Liver (tissue), 8 donors: ENCODE measurements at regions not wholly inside any gene's neighbourhood (a gene's known extent, or its start where the extent isn't known, plus 50 kb on each side); places are given as distances from the start of the nearest gene placed in this dataset.

ENCODE experiments used
- DNase-seq: peaks from one replicate; pipeline ENCODE4 v3.0.0-alpha.2; 2017; ENCODE audit warnings: low spot score
- H3K27ac ChIP-seq, 2 donors: one replicate each; pipeline ENCODE4 v1.7.0; 2013; ENCODE audit warnings: inconsistent platforms in 2 of 2, low read length in 2 of 2, control low read depth in 1 of 2, low read depth in 1 of 2, mild to moderate bottlenecking in 1 of 2
- H3K27me3 ChIP-seq, 4 donors: one replicate each; pipeline versions ENCODE4 v1.6.1 to v1.7.0; 2013; ENCODE audit warnings: low read length in 3 of 4, inconsistent platforms in 1 of 4, mild to moderate bottlenecking in 1 of 4, moderate library complexity in 1 of 4; ENCODE audit not compliant: control insufficient read depth in 4 of 4, insufficient read depth in 4 of 4
- H3K36me3 ChIP-seq, 4 donors: one replicate each; pipeline versions ENCODE4 v1.6.1 to v1.7.0; 2013; ENCODE audit warnings: low read length in 3 of 4, mild to moderate bottlenecking in 3 of 4, low read depth in 1 of 4, moderate library complexity in 1 of 4; ENCODE audit not compliant: control insufficient read depth in 4 of 4, insufficient read depth in 3 of 4
- H3K4me1 ChIP-seq, 4 donors: one replicate each; pipeline versions ENCODE4 v1.6.1 to v1.7.0; 2013; ENCODE audit warnings: low read length in 3 of 4, mild to moderate bottlenecking in 3 of 4, moderate library complexity in 1 of 4; ENCODE audit not compliant: control insufficient read depth in 4 of 4, insufficient read depth in 4 of 4
- H3K4me3 ChIP-seq, 3 donors: one replicate each; pipeline versions ENCODE4 v1.6.1 to v1.7.0; 2013; ENCODE audit warnings: low read length in 3 of 3, control low read depth in 1 of 3, low read depth in 1 of 3, mild to moderate bottlenecking in 1 of 3
- H3K9ac ChIP-seq, 2 donors: one replicate each; pipeline ENCODE4 v1.7.0; 2013; ENCODE audit warnings: low read length in 2 of 2, mild to moderate bottlenecking in 2 of 2, moderate library complexity in 2 of 2, control low read depth in 1 of 2, low read depth in 1 of 2
- H3K9me3 ChIP-seq, 4 donors: one replicate each; pipeline versions ENCODE4 v1.6.1 to v1.7.0; 2013; ENCODE audit warnings: low read length in 3 of 4; ENCODE audit not compliant: control insufficient read depth in 4 of 4
- EGR1 ChIP-seq, 2 donors: IDR thresholded peaks; 2 replicates each; pipeline ENCODE4 v1.6.1; 2016 to 2018; ENCODE audit warnings: antibody characterized with exemption in 2 of 2, low read depth in 2 of 2
- FOXA2 ChIP-seq: IDR thresholded peaks from 2 replicates; pipeline ENCODE4 v1.6.1; 2016; ENCODE audit warnings: antibody characterized with exemption
- GABPA ChIP-seq, 2 donors: IDR thresholded peaks in 1 of 2; conservative IDR thresholded peaks in 1 of 2; 2 replicates each; pipeline ENCODE4 v1.6.1; 2016; ENCODE audit warnings: antibody characterized with exemption in 2 of 2, mild to moderate bottlenecking in 1 of 2, moderate library complexity in 1 of 2
- HNF4A ChIP-seq, 2 donors: conservative IDR thresholded peaks; 2 replicates each; pipeline ENCODE4 v1.6.1; 2016; ENCODE audit warnings: antibody characterized with exemption in 2 of 2, mild to moderate bottlenecking in 2 of 2
- HNF4G ChIP-seq: IDR thresholded peaks from 2 replicates; pipeline ENCODE4 v1.6.1; 2016; ENCODE audit warnings: antibody characterized with exemption
- NR2F2 ChIP-seq: IDR thresholded peaks from 2 replicates; pipeline ENCODE4 v1.6.1; 2016; ENCODE audit warnings: antibody characterized with exemption
- RAD21 ChIP-seq, 2 donors: IDR thresholded peaks; 2 replicates each; pipeline ENCODE4 v1.6.1; 2016; ENCODE audit warnings: antibody characterized with exemption in 2 of 2, mild to moderate bottlenecking in 2 of 2
- RXRA ChIP-seq, 2 donors: IDR thresholded peaks; 2 replicates each; pipeline ENCODE4 v1.6.1; 2017 to 2018; ENCODE audit warnings: antibody characterized with exemption in 2 of 2, mild to moderate bottlenecking in 1 of 2
- SP1 ChIP-seq: IDR thresholded peaks from 2 replicates; pipeline ENCODE4 v1.6.1; 2018; ENCODE audit warnings: antibody characterized with exemption, mild to moderate bottlenecking
- YY1 ChIP-seq: IDR thresholded peaks from 2 replicates; pipeline ENCODE4 v1.6.1; 2016; ENCODE audit warnings: antibody characterized with exemption, mild to moderate bottlenecking
- WGBS: extraction: QIAGEN DNeasy Blood & Tissue Kit; methylation state at CpG from one replicate; pipeline ENCODE4 v1.1.7; 2013; 5-methylcytosine and 5-hydroxymethylcytosine counted together
- TF ChIP-seq, protein P1 (sequence below): IDR thresholded peaks from 2 replicates; pipeline ENCODE4 v1.6.1; 2016; ENCODE audit warnings: antibody characterized with exemption, mild to moderate bottlenecking
- TF ChIP-seq, protein P2 (sequence below): IDR thresholded peaks from 2 replicates; pipeline ENCODE4 v1.6.1; 2016; ENCODE audit warnings: antibody characterized with exemption
- TF ChIP-seq, protein P3 (sequence below): IDR thresholded peaks from 2 replicates; pipeline ENCODE4 v1.6.1; 2016; ENCODE audit warnings: antibody characterized with exemption
- TF ChIP-seq, protein P4 (sequence below): fragments of 150-350 bp; IDR thresholded peaks from 2 replicates; pipeline ENCODE4 v1.5.1; 2017; ENCODE audit warnings: improper control_type of control experiment, low read depth, low read length; ENCODE audit not compliant: missing input control
- TF ChIP-seq, protein P5 (sequence below): IDR thresholded peaks from 2 replicates; pipeline ENCODE4 v1.6.1; 2016; ENCODE audit warnings: antibody characterized with exemption
- donor health status: healthy.
- donor health status: healthy.
- donor health status: healthy.
- donor health status: healthy.
- donor health status: healthy.

DNA sequence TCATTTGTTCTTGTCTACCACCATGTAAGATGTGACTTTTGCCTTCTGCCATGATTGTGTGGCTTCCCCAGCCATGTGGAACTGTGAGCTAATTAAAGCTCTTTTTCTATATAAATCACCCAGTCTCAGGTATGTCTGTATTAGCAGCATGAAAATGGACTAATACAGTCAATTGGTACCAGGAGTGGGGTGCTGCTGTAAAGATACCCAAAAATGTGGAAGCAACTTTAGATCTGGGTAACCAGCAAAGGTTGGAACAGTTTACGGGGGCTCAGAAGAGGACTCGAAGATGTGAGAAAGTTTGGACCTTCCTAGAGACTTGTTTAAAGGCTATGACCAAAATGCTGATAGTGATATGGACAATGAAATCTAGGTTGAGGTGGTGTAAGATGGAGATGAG lies 488.9 kb downstream of the ISL1 start:
- Histone ChIP-seq H3K36me3 (no peaks in the 10 kb centered on the region), H3K4me1 (no peaks in the 10 kb centered on the region), H3K4me3 (no peak overlapping the region), H3K27me3 (no peaks in the 10 kb centered on the region), H3K9me3 (peaks cover 0 to 13% (median 3%) of the 10 kb centered on the region in 4 donors), H3K27ac (no peak overlapping the region), H3K9ac (no peak overlapping the region)
- 69% methylated on average over 2 of the region's 2 CpGs for WGBS
- no peak for TF ChIP-seq NR2F2
- TF ChIP-seq GABPA (IDR thresholded peaks at IDR 0.05 in 1 of 2, conservative IDR thresholded peaks at IDR 0.05 in 1 of 2), result no peak
- TF ChIP-seq YY1, result no peak
- TF ChIP-seq FOXA2, result no peak
- TF ChIP-seq RXRA (IDR thresholded peaks at IDR 0.05), result no peak
- TF ChIP-seq, protein P1, sequence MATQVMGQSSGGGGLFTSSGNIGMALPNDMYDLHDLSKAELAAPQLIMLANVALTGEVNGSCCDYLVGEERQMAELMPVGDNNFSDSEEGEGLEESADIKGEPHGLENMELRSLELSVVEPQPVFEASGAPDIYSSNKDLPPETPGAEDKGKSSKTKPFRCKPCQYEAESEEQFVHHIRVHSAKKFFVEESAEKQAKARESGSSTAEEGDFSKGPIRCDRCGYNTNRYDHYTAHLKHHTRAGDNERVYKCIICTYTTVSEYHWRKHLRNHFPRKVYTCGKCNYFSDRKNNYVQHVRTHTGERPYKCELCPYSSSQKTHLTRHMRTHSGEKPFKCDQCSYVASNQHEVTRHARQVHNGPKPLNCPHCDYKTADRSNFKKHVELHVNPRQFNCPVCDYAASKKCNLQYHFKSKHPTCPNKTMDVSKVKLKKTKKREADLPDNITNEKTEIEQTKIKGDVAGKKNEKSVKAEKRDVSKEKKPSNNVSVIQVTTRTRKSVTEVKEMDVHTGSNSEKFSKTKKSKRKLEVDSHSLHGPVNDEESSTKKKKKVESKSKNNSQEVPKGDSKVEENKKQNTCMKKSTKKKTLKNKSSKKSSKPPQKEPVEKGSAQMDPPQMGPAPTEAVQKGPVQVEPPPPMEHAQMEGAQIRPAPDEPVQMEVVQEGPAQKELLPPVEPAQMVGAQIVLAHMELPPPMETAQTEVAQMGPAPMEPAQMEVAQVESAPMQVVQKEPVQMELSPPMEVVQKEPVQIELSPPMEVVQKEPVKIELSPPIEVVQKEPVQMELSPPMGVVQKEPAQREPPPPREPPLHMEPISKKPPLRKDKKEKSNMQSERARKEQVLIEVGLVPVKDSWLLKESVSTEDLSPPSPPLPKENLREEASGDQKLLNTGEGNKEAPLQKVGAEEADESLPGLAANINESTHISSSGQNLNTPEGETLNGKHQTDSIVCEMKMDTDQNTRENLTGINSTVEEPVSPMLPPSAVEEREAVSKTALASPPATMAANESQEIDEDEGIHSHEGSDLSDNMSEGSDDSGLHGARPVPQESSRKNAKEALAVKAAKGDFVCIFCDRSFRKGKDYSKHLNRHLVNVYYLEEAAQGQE, result no peak
- no peak for TF ChIP-seq SP1
- TF ChIP-seq, protein P2, sequence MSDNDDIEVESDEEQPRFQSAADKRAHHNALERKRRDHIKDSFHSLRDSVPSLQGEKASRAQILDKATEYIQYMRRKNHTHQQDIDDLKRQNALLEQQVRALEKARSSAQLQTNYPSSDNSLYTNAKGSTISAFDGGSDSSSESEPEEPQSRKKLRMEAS, result no peak
- TF ChIP-seq, protein P3, sequence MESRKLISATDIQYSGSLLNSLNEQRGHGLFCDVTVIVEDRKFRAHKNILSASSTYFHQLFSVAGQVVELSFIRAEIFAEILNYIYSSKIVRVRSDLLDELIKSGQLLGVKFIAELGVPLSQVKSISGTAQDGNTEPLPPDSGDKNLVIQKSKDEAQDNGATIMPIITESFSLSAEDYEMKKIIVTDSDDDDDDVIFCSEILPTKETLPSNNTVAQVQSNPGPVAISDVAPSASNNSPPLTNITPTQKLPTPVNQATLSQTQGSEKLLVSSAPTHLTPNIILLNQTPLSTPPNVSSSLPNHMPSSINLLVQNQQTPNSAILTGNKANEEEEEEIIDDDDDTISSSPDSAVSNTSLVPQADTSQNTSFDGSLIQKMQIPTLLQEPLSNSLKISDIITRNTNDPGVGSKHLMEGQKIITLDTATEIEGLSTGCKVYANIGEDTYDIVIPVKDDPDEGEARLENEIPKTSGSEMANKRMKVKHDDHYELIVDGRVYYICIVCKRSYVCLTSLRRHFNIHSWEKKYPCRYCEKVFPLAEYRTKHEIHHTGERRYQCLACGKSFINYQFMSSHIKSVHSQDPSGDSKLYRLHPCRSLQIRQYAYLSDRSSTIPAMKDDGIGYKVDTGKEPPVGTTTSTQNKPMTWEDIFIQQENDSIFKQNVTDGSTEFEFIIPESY, result no peak
- TF ChIP-seq, protein P4, sequence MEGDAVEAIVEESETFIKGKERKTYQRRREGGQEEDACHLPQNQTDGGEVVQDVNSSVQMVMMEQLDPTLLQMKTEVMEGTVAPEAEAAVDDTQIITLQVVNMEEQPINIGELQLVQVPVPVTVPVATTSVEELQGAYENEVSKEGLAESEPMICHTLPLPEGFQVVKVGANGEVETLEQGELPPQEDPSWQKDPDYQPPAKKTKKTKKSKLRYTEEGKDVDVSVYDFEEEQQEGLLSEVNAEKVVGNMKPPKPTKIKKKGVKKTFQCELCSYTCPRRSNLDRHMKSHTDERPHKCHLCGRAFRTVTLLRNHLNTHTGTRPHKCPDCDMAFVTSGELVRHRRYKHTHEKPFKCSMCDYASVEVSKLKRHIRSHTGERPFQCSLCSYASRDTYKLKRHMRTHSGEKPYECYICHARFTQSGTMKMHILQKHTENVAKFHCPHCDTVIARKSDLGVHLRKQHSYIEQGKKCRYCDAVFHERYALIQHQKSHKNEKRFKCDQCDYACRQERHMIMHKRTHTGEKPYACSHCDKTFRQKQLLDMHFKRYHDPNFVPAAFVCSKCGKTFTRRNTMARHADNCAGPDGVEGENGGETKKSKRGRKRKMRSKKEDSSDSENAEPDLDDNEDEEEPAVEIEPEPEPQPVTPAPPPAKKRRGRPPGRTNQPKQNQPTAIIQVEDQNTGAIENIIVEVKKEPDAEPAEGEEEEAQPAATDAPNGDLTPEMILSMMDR, result no peak
- no peak for DNase-seq

DNA sequence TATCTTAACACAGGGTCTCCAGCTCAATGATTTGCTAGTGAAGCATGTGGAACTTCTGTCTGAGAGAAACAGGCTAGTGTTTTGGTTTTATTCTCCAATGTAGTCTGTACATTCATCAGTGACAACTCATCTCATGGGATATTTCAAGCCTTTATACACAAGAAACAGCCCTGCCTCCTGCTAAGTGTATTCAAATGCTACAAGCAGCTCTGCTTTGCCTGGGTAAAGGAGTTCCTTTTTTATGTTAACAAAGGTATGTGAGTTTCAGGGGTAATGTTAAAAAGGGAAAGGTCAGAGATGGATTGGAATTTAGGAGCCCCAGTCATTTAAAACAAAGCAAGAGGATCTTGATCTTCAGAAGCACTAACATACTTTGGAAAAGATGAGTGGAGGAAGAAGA lies 498.7 kb downstream of the ISL1 start:
- Histone ChIP-seq H3K27me3 (peaks cover 0 to 4% (median 0%) of the 10 kb centered on the region in 4 donors), H3K9me3 (no peaks in the 10 kb centered on the region), H3K27ac (no peak overlapping the region), H3K36me3 (no peaks in the 10 kb centered on the region), H3K4me3 (no peak overlapping the region), H3K4me1 (no peaks in the 10 kb centered on the region), H3K9ac (no peak overlapping the region)
- DNase-seq, result no peak
- no peak for TF ChIP-seq HNF4A (conservative IDR thresholded peaks at IDR 0.05)
- TF ChIP-seq, protein P1, result no peak
- no peak for TF ChIP-seq SP1
- no peak for TF ChIP-seq YY1
- no peak for TF ChIP-seq EGR1 (IDR thresholded peaks at IDR 0.05; ENCODE audit: low read depth in 2 of 2)
- TF ChIP-seq RAD21 (IDR thresholded peaks at IDR 0.05), result no peak
- TF ChIP-seq, protein P4, result no peak
- no peak for TF ChIP-seq FOXA2
- no peak for TF ChIP-seq NR2F2
- TF ChIP-seq, protein P3, result no peak
- no peak for TF ChIP-seq HNF4G
- TF ChIP-seq, protein P5, sequence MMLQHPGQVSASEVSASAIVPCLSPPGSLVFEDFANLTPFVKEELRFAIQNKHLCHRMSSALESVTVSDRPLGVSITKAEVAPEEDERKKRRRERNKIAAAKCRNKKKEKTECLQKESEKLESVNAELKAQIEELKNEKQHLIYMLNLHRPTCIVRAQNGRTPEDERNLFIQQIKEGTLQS, result no peak
